ENCODE measurements at regions not wholly inside any gene's neighbourhood (a gene's known extent, or its start where the extent isn't known, plus 50 kb on each side); places are given as distances from the start of the nearest gene placed in this dataset.

GRCh38 chr14:40240245-40240859 is 808.1 kb upstream of the FBXO33 start:
- TF ChIP-seq RAD21 (IDR thresholded peaks at IDR 0.05) = no peak
- TF ChIP-seq CTCF (IDR thresholded peaks at IDR 0.05; ENCODE audit: low read depth, low read length, missing input control) = no peak
- TF ChIP-seq YY1 (IDR thresholded peaks at IDR 0.05) = no peak
- TF ChIP-seq ATF3 (IDR thresholded peaks at IDR 0.05) = no peak
- TF ChIP-seq EGR1 (IDR thresholded peaks at IDR 0.05; ENCODE audit: low read depth in 2 of 2) = no peak
- no peak for TF ChIP-seq GABPA (IDR thresholded peaks at IDR 0.05 in 1 of 2, conservative IDR thresholded peaks at IDR 0.05 in 1 of 2)
- no peak for TF ChIP-seq SP1 (IDR thresholded peaks at IDR 0.05)
- no peak for TF ChIP-seq FOXA1 (IDR thresholded peaks at IDR 0.05)
- no peak for TF ChIP-seq JUND (IDR thresholded peaks at IDR 0.05)
- no peak for TF ChIP-seq REST (IDR thresholded peaks at IDR 0.05)
- no peak for TF ChIP-seq TAF1 (conservative IDR thresholded peaks at IDR 0.05)
